Endothelial cell of umbilical vein (primary cell): ENCODE measurements at regions not wholly inside any gene's neighbourhood (a gene's known extent, or its start where the extent isn't known, plus 50 kb on each side); places are given as distances from the start of the nearest gene placed in this dataset.

Experiments
- BruUV-seq: library from RNA; stranded (reverse); fragments of 400-500 nt; replicated peaks from 2 replicates; lab custom pipeline; 2021; lab: Mats Ljungman, UMichigan
- CTCF ChIA-PET: fragments of 300-600, 350-600 bp; sonication (Branson Sonifier 250); formaldehyde crosslinking; loops from one replicate; lab custom pipeline; 2021; ENCODE audit warnings: antibody characterized with exemption, inconsistent platforms; lab: Charles Lee
- POLR2A ChIA-PET: fragments of 300-600, 350-600 bp; sonication (Branson Sonifier 250); formaldehyde crosslinking; loops from one replicate; lab custom pipeline; 2021; ENCODE audit warnings: antibody characterized with exemption, inconsistent platforms; lab: Charles Lee
- DNase-seq: peaks from one replicate; pipeline ENCODE4 v3.0.0-alpha.2; 2011; ENCODE audit warnings: low read depth, low spot score
- FAIRE-seq: peaks from 2 replicates; lab custom pipeline; 2011; peaks lifted over from hg19 to GRCh38; lab: Jason Lieb, UNC
- H2AFZ ChIP-seq: 2 replicates; pipeline ENCODE4 v1.6.0; 2012; ENCODE audit warnings: low read depth, low read length, control low read depth, inconsistent platforms
- H3K27ac ChIP-seq: 2 replicates; pipeline ENCODE4 v1.5.1; 2011; ENCODE audit warnings: low read depth, mild to moderate bottlenecking, control low read depth, low read length, moderate library complexity; ENCODE audit not compliant: insufficient read depth
- H3K27me3 ChIP-seq, 2 experiments: 2 replicates each; pipeline versions ENCODE4 v1.6.0 to v1.6.1; 2011; ENCODE audit warnings: low read length in 2 of 2, mixed read lengths in 1 of 2; ENCODE audit not compliant: control insufficient read depth in 2 of 2, insufficient read depth in 2 of 2
- H3K36me3 ChIP-seq, 2 experiments: 2 replicates in 1 of 2; 3 replicates in 1 of 2; pipeline ENCODE4 v1.5.1; 2011; ENCODE audit warnings: low read length in 2 of 2, mild to moderate bottlenecking in 1 of 2, moderate library complexity in 1 of 2; ENCODE audit not compliant: control insufficient read depth in 2 of 2, insufficient read depth in 2 of 2; ENCODE audit errors: extremely low read depth in 1 of 2
- H3K4me1 ChIP-seq: 3 replicates; pipeline ENCODE4 v1.5.1; 2011; ENCODE audit warnings: mild to moderate bottlenecking, low read length; ENCODE audit not compliant: control insufficient read depth, insufficient read depth; ENCODE audit errors: extremely low read depth
- H3K4me2 ChIP-seq: 2 replicates; pipeline ENCODE4 v1.6.1; 2011; ENCODE audit warnings: low read length, control low read depth, mixed read lengths; ENCODE audit not compliant: insufficient read depth
- H3K4me3 ChIP-seq, 3 experiments: fragments of 200-600 bp in 1 of 3; sonication (generic), shearing (Covaris generic) in 1 of 3; replicated peaks in 1 of 3; 2 replicates each; pipeline ENCODE4 v1.5.1; 2011 to 2016; ENCODE audit warnings: control low read depth in 3 of 3, low read length in 3 of 3, mild to moderate bottlenecking in 2 of 3, inconsistent platforms in 1 of 3, low read depth in 1 of 3, moderate library complexity in 1 of 3; ENCODE audit not compliant: insufficient read depth in 1 of 3
- H3K79me2 ChIP-seq: 2 replicates; pipeline ENCODE4 v1.6.0; 2012; ENCODE audit warnings: low read length, inconsistent platforms; ENCODE audit not compliant: control insufficient read depth, insufficient read depth
- H3K9ac ChIP-seq: replicated peaks from 2 replicates; pipeline ENCODE3; 2011; ENCODE audit warnings: low read length, control low read depth; ENCODE audit not compliant: insufficient read depth; ENCODE audit errors: extremely low read depth
- H3K9me1 ChIP-seq: replicated peaks from 3 replicates; pipeline ENCODE4 v1.6.0; 2011; ENCODE audit warnings: mild to moderate bottlenecking, low read length; ENCODE audit not compliant: control insufficient read depth, insufficient read depth; ENCODE audit errors: extremely low read depth
- H3K9me3 ChIP-seq: replicated peaks from 2 replicates; pipeline ENCODE4 v1.5.1; 2012; ENCODE audit warnings: low read length, inconsistent platforms; ENCODE audit not compliant: control insufficient read depth, insufficient read depth
- H4K20me1 ChIP-seq: replicated peaks from 2 replicates; pipeline ENCODE3; 2011; ENCODE audit warnings: mild to moderate bottlenecking, low read length; ENCODE audit not compliant: control insufficient read depth, insufficient read depth; ENCODE audit errors: extremely low read depth
- EZH2 ChIP-seq: IDR thresholded peaks from 2 replicates; pipeline ENCODE4 v1.6.1; 2012; ENCODE audit warnings: borderline replicate concordance, low read depth, mild to moderate bottlenecking, moderate library complexity, low read length, inconsistent platforms; ENCODE audit not compliant: severe bottlenecking
- FOS ChIP-seq: IDR thresholded peaks from 2 replicates; pipeline ENCODE4 v1.6.1; 2011; ENCODE audit warnings: mild to moderate bottlenecking, low read length, moderate library complexity, borderline replicate concordance; ENCODE audit not compliant: insufficient read depth
- POLR2A ChIP-seq: IDR thresholded peaks from 2 replicates; pipeline ENCODE4 v1.6.1; 2012; ENCODE audit warnings: low read depth, mild to moderate bottlenecking, control low read depth, low read length
- dilution Hi-C: fragments of 300-500 bp; cut with MboI; formaldehyde crosslinking; loops from one replicate; pipeline ENCODE4 v1.15.0; 2019; ENCODE audit warnings: low sequenced_read_pairs; ENCODE audit not compliant: extremely low pct_ligation_motif_present
- intact Hi-C: fragments of 100-400 bp; cut with micrococcal nuclease; formaldehyde crosslinking; loops from one replicate; pipeline ENCODE4 v1.10.0; 2022
- TF ChIP-seq, protein P1 (sequence below), 2 donors: IDR thresholded peaks; 1 replicate in 1 of 2; 2 replicates in 1 of 2; pipeline ENCODE4 v1.5.1; 2011; ENCODE audit warnings: low read length in 2 of 2, mild to moderate bottlenecking in 2 of 2, moderate library complexity in 2 of 2, control low read depth in 1 of 2, inconsistent platforms in 1 of 2, low read depth in 1 of 2; ENCODE audit not compliant: insufficient read depth in 1 of 2; ENCODE audit errors: extremely low read depth in 1 of 2

DNA sequence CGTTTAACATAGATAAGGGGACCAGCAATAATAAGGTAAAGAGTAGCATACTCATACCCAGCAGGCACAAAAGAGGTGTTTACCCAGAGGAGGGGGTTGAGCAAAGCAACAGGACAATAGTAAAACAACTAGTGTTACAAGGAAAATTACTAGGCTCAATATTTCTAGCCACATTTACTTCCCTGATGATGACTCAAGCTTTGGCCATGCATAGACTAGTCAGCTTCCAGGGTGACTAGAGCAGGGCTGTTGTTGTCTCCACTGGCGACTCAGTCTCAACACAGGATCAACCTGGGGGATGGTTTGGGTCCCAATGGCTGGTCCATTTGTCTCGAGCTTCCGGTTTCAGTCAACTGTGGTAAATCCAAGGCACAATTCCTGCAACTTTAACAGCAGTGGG lies 217.7 kb upstream of the KCND2 start:
- BruUV-seq: no TSS peak
- H2AFZ ChIP-seq: no peak overlapping the region
- H3K27me3 ChIP-seq: no peaks in the 10 kb centered on the region
- no peak overlapping the region for H3K9ac ChIP-seq
- TF ChIP-seq EZH2 (no peak), POLR2A (no peak), FOS (peak; percentile 56)
- no peak overlapping the region for H3K4me3 ChIP-seq
- CTCF ChIA-PET: no interaction called here
- intact Hi-C loops: no loop called here
- no peak for FAIRE-seq
- H3K27ac ChIP-seq: no peak overlapping the region
- no peaks in the 10 kb centered on the region for H4K20me1 ChIP-seq
- H3K9me1 ChIP-seq: no peaks in the 10 kb centered on the region
- H3K4me1 ChIP-seq: no peaks in the 10 kb centered on the region
- no peaks in the 10 kb centered on the region for H3K36me3 ChIP-seq
- no peak for DNase-seq
- H3K9me3 ChIP-seq: no peaks in the 10 kb centered on the region
- POLR2A ChIA-PET: no interaction called here
- dilution Hi-C loops: no loop called here
- H3K4me2 ChIP-seq: no peak overlapping the region
- H3K79me2 ChIP-seq: no peaks in the 10 kb centered on the region

DNA sequence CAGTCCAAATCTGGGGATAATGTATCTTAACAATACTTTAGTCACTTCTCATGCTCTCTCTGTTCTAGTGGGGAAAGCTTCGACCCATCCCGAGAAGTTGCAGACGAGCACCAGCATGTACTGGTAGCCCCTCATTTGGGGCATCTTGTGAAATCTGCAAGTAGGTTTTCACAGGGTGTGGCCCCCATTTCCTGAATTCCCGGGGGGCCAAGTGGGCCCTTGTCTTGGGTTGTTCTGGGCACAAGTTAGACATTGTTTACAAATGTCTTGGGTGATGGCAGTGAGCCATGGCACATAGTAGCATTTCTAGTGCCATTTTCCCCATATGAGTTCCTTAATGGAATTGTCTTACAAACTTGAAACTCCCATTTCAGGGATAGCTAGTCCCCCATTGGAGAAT lies 216.7 kb upstream of the KCND2 start:
- Histone ChIP-seq H3K36me3 (no peaks in the 10 kb centered on the region), H2AFZ (no peak overlapping the region), H3K4me1 (no peaks in the 10 kb centered on the region), H4K20me1 (no peaks in the 10 kb centered on the region), H3K27me3 (no peaks in the 10 kb centered on the region), H3K79me2 (no peaks in the 10 kb centered on the region), H3K27ac (no peak overlapping the region), H3K4me3 (no peak overlapping the region), H3K4me2 (no peak overlapping the region), H3K9ac (no peak overlapping the region), H3K9me1 (no peaks in the 10 kb centered on the region), H3K9me3 (no peaks in the 10 kb centered on the region)
- DNase-seq (no peak), FAIRE-seq (no peak)
- no TSS peak for BruUV-seq
- POLR2A ChIA-PET: no interaction called here
- intact Hi-C loops: no loop called here
- CTCF ChIA-PET: no interaction called here
- no peak for TF ChIP-seq EZH2
- no peak for TF ChIP-seq FOS
- TF ChIP-seq, protein P1, sequence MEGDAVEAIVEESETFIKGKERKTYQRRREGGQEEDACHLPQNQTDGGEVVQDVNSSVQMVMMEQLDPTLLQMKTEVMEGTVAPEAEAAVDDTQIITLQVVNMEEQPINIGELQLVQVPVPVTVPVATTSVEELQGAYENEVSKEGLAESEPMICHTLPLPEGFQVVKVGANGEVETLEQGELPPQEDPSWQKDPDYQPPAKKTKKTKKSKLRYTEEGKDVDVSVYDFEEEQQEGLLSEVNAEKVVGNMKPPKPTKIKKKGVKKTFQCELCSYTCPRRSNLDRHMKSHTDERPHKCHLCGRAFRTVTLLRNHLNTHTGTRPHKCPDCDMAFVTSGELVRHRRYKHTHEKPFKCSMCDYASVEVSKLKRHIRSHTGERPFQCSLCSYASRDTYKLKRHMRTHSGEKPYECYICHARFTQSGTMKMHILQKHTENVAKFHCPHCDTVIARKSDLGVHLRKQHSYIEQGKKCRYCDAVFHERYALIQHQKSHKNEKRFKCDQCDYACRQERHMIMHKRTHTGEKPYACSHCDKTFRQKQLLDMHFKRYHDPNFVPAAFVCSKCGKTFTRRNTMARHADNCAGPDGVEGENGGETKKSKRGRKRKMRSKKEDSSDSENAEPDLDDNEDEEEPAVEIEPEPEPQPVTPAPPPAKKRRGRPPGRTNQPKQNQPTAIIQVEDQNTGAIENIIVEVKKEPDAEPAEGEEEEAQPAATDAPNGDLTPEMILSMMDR (IDR thresholded peaks at IDR 0.05; ENCODE audit: extremely low read depth in 1 of 2, insufficient read depth in 1 of 2, low read depth in 1 of 2, low read length in 2 of 2): no peak
- dilution Hi-C loops: no loop called here
